ENCODE measurements at regions not wholly inside any gene's neighbourhood (a gene's known extent, or its start where the extent isn't known, plus 50 kb on each side); places are given as distances from the start of the nearest gene placed in this dataset.

GRCh38 chr4:45155081-45155777, 428.9 kb upstream of the GNPDA2 start:
- in situ Hi-C loops (cut with MboI; ENCODE audit: low pct_unique_long_range_greater_than_20kb, low sequenced_read_pairs, unreplicated experiment): no loop called here
- no peak for DNase-seq (ENCODE audit: low spot score)
- no peak for TF ChIP-seq CTCF (IDR thresholded peaks at IDR 0.05; ENCODE audit: extremely low read depth, insufficient read depth, missing control alignments)

DNA sequence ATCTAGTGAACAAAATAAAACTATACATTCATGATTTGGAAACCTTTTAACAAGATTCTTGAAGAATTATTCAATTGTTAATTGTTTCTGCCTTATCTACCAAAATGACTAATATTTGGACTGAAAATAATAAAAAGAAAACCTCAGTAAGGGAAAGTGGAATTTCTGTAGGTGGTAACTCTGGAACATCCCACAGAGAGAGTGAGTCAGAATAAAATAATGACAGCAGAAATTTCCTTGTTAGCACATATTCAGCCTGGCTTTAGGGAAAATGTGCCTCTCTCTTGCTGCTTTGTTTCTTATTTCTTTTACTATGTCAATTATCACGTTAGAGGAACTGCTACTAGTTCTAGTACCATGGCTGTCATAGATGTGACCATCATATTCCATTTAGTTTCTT, 421.5 kb upstream of the GNPDA2 start:
- no peak for TF ChIP-seq CTCF (IDR thresholded peaks at IDR 0.05; ENCODE audit: extremely low read depth, insufficient read depth, missing control alignments)
- in situ Hi-C loops (cut with MboI; ENCODE audit: low pct_unique_long_range_greater_than_20kb, low sequenced_read_pairs, unreplicated experiment): no loop called here
- DNase-seq (ENCODE audit: low spot score): no peak

GRCh38 chr4:45131020-45131419, 404.7 kb upstream of the GNPDA2 start:
- no peak for DNase-seq (ENCODE audit: low spot score)
- TF ChIP-seq CTCF (IDR thresholded peaks at IDR 0.05; ENCODE audit: extremely low read depth, insufficient read depth, missing control alignments): no peak
- in situ Hi-C loops (cut with MboI; ENCODE audit: low pct_unique_long_range_greater_than_20kb, low sequenced_read_pairs, unreplicated experiment): no loop called here

- no peak for TF ChIP-seq CTCF (IDR thresholded peaks at IDR 0.05; ENCODE audit: extremely low read depth, insufficient read depth, missing control alignments)
- in situ Hi-C loops (cut with MboI; ENCODE audit: low pct_unique_long_range_greater_than_20kb, low sequenced_read_pairs, unreplicated experiment): no loop called here
- DNase-seq (ENCODE audit: low spot score): no peak
Observed at GRCh38 chr4:45122406-45122805, 396.1 kb upstream of the GNPDA2 start.

DNA sequence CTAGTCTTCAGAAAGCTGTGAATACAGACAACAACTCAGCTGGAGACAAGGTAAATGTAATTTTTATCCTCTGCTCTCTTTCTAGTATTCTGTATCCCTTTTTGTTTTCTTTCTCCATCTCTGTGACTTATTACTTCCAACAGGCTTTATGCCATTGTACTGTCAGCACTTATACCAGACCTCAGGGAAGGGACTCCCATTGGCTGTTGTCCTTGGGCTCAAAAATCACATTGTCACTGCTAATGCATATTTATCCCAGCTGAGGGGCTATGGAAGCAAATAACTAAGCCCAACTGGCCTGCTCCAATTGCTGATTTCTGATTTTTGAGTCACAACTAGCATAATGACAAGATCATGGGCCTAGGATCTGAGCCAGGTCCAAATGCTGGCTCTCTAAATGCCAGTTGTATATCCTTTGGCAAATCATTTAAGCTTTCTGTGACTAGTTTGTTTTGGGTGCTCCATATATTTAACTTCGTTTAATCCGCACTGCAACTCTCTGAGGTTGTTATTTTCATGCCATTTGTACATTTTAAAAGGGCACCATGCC, 395.1 kb upstream of the GNPDA2 start:
- in situ Hi-C loops (cut with MboI; ENCODE audit: low pct_unique_long_range_greater_than_20kb, low sequenced_read_pairs, unreplicated experiment): no loop called here
- TF ChIP-seq CTCF (IDR thresholded peaks at IDR 0.05; ENCODE audit: extremely low read depth, insufficient read depth, missing control alignments): no peak
- no peak for DNase-seq (ENCODE audit: low spot score)

- no peak for TF ChIP-seq CTCF (IDR thresholded peaks at IDR 0.05; ENCODE audit: extremely low read depth, insufficient read depth, missing control alignments)
- peak; percentile 17 for DNase-seq (ENCODE audit: low spot score)
Observed at GRCh38 chr4:45120163-45120562, 393.8 kb upstream of the GNPDA2 start.

More at GRCh38 chr4:45120163-45120562, 393.8 kb upstream of the GNPDA2 start:
- in situ Hi-C loops (cut with MboI; ENCODE audit: low pct_unique_long_range_greater_than_20kb, low sequenced_read_pairs, unreplicated experiment): no loop called here

Measured in GM13977 (cell line).